ENCODE measurements at regions not wholly inside any gene's neighbourhood (a gene's known extent, or its start where the extent isn't known, plus 50 kb on each side); places are given as distances from the start of the nearest gene placed in this dataset.

DNA sequence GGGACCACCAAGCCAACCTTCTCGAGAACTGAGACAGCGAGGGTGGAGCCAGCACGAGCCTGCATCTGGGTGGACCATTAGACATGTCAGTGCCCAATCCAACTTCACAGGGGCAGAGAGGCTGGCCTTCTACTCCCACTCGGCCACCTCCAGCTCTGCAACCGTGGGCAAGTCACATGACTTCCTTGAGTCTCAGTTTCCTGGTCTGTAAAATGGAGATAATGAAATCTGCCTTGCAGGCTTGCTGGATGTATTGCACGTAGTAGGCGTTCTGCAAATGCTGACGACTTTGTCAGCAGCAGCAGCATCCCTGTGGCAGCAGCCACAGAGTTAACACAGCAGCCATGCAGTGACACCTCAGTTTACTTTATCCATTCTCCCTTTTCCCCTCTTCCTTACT is 208.9 kb downstream of the GLI2 start:
- DNase-seq (ENCODE audit: low read depth), result no peak
- TF ChIP-seq, protein P1, sequence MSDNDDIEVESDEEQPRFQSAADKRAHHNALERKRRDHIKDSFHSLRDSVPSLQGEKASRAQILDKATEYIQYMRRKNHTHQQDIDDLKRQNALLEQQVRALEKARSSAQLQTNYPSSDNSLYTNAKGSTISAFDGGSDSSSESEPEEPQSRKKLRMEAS (IDR thresholded peaks at IDR 0.05; ENCODE audit: low read depth, low read length), result no peak
- TF ChIP-seq MYC (IDR thresholded peaks at IDR 0.05; ENCODE audit: low read depth, low read length) (no peak), POLR2A (IDR thresholded peaks at IDR 0.05; ENCODE audit: extremely low read depth, insufficient read length) (no peak)
- TF ChIP-seq, protein P2, sequence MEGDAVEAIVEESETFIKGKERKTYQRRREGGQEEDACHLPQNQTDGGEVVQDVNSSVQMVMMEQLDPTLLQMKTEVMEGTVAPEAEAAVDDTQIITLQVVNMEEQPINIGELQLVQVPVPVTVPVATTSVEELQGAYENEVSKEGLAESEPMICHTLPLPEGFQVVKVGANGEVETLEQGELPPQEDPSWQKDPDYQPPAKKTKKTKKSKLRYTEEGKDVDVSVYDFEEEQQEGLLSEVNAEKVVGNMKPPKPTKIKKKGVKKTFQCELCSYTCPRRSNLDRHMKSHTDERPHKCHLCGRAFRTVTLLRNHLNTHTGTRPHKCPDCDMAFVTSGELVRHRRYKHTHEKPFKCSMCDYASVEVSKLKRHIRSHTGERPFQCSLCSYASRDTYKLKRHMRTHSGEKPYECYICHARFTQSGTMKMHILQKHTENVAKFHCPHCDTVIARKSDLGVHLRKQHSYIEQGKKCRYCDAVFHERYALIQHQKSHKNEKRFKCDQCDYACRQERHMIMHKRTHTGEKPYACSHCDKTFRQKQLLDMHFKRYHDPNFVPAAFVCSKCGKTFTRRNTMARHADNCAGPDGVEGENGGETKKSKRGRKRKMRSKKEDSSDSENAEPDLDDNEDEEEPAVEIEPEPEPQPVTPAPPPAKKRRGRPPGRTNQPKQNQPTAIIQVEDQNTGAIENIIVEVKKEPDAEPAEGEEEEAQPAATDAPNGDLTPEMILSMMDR (IDR thresholded peaks at IDR 0.05; ENCODE audit: low read depth, low read length), result no peak
- no peak overlapping the region for H3K4me3 ChIP-seq (ENCODE audit: low read depth, low read length)

DNA sequence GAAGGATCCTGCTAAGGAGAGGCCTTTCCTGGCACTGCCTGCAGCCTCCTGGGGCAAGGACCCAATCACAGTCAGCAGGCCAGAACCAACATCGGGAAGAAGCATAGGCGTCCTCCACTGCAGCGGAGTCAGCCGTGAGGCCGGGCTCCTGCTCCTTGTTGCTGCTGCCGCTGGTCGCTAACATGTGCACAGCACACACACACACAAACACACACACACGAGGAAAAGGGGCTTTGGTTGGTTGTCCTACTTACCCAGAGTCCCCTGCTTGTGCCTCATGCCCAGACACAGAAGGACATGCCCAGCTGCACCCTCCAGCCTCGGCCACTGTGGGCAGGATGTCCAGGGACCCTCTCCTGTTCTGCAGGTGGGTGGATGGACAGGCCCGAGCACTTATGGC is 209.4 kb downstream of the GLI2 start:
- DNase-seq (ENCODE audit: low read depth), result no peak
- no peak overlapping the region for H3K4me3 ChIP-seq (ENCODE audit: low read depth, low read length)
- TF ChIP-seq, protein P2 (IDR thresholded peaks at IDR 0.05; ENCODE audit: low read depth, low read length), result no peak
- no peak for TF ChIP-seq MYC (IDR thresholded peaks at IDR 0.05; ENCODE audit: low read depth, low read length)

DNA sequence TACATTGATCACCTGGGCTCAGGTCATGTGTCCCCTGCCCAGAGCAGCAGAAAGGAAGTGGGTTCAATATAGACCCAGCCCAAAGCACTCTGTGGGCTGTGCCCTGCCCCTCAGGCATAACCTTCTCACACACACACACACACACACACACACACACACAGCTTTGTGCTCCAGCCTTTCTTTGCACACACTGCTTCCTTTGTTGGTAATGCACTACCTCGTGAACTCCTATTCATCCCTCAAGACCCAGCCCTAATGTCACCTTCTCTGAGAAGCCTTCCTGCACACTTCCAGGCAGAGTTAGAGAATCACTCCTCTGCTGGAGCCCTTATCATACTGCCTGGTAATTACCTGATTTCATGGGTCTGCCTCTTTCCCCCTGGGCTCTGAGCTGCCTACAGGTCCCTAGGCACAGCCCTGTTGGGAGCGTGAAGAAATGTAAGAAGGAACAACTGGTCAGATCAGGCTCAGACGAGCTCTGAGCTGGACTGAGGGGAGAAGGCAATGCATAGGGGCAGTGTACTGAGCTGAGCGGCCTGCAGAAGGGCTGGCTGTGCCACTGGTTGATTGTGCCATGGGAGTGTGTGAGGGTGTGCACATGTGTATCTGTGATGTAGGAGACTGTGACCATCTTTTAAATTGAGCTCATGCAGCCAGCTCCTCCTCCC is 210.3 kb downstream of the GLI2 start:
- TF ChIP-seq MYC (IDR thresholded peaks at IDR 0.05; ENCODE audit: low read depth, low read length) (no peak), POLR2A (IDR thresholded peaks at IDR 0.05; ENCODE audit: extremely low read depth, insufficient read length) (no peak)
- TF ChIP-seq, protein P1 (IDR thresholded peaks at IDR 0.05; ENCODE audit: low read depth, low read length), result no peak
- TF ChIP-seq, protein P2 (IDR thresholded peaks at IDR 0.05; ENCODE audit: low read depth, low read length), result no peak
- no peak overlapping the region for H3K4me3 ChIP-seq (ENCODE audit: low read depth, low read length)
- no peak for DNase-seq (ENCODE audit: low read depth)

DNA sequence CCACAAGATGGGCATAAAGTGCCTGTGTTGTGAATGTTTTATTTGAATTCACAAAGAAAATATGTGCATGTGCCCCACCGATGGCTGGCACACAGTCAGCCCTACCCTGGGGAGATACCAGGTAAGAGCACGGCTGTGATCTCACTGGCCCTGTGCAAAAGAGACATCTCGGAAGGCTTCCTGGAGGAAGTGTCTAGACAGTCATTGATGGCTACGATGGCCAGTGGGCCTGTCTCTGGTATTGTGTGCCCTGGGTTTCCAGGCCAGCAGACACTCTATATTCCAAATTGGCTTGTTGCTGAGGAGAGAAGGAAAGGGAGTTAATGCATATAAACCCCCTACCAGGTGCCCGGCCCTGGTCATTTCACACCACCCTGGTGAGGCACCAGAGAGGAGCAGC is 211.7 kb downstream of the GLI2 start:
- TF ChIP-seq MYC (IDR thresholded peaks at IDR 0.05; ENCODE audit: low read depth, low read length), result no peak
- TF ChIP-seq, protein P1 (IDR thresholded peaks at IDR 0.05; ENCODE audit: low read depth, low read length), result no peak
- TF ChIP-seq, protein P2 (IDR thresholded peaks at IDR 0.05; ENCODE audit: low read depth, low read length), result no peak
- TF ChIP-seq POLR2A (IDR thresholded peaks at IDR 0.05; ENCODE audit: extremely low read depth, insufficient read length), result no peak
- no peak for DNase-seq (ENCODE audit: low read depth)
- no peak overlapping the region for H3K4me3 ChIP-seq (ENCODE audit: low read depth, low read length)

DNA sequence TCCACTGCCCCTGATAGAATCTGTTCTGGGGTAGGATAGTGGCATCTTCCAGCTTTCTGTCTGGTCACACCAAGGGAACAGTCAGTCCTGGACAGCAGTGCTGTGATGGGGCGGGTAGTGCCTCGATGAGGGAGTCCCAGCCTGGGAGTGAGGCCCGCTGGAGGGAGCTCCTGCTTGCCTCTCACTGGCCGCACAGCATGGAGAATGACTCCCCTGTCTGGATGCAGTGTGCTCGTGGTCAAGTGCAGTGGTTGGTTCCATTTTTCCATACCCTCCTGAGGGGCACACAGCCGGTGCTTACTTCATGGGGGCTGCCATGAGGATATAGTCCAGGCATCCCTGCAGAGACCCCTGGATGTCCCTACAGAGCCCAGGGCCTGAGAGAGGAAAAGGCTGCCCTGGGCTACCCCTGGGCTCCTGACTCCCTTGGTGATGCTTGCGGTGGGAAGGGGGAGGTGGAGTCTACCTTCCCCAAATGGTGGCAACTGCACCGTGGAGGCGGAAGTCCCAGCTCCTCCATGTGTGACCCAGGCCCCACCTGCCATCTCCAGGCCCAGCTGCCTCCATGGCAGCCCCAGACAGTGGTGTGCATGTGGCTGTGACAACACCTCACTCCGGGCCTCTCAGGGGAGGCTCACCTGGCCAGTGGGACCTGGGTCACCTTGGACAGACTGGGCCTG is 212.5 kb downstream of the GLI2 start:
- DNase-seq (ENCODE audit: low read depth), result no peak
- no peak for TF ChIP-seq MYC (IDR thresholded peaks at IDR 0.05; ENCODE audit: low read depth, low read length)
- TF ChIP-seq POLR2A (IDR thresholded peaks at IDR 0.05; ENCODE audit: extremely low read depth, insufficient read length), result no peak
- TF ChIP-seq, protein P2 (IDR thresholded peaks at IDR 0.05; ENCODE audit: low read depth, low read length), result no peak
- TF ChIP-seq, protein P1 (IDR thresholded peaks at IDR 0.05; ENCODE audit: low read depth, low read length), result no peak
- H3K4me3 ChIP-seq (ENCODE audit: low read depth, low read length), result no peak overlapping the region

All from NB4 (cell line).